Stimulated activated CD8-positive, alpha-beta memory T cell treated with anti-CD3 and anti-CD28 coated beads, Interleukin-4, amount 100 ng/mL, for 48 hours (primary cell): ENCODE measurements at regions not wholly inside any gene's neighbourhood (a gene's known extent, or its start where the extent isn't known, plus 50 kb on each side); places are given as distances from the start of the nearest gene placed in this dataset.

Source experiments
- DNase-seq: peaks from one replicate; pipeline ENCODE4 v3.0.0-alpha.2; 2020

DNA sequence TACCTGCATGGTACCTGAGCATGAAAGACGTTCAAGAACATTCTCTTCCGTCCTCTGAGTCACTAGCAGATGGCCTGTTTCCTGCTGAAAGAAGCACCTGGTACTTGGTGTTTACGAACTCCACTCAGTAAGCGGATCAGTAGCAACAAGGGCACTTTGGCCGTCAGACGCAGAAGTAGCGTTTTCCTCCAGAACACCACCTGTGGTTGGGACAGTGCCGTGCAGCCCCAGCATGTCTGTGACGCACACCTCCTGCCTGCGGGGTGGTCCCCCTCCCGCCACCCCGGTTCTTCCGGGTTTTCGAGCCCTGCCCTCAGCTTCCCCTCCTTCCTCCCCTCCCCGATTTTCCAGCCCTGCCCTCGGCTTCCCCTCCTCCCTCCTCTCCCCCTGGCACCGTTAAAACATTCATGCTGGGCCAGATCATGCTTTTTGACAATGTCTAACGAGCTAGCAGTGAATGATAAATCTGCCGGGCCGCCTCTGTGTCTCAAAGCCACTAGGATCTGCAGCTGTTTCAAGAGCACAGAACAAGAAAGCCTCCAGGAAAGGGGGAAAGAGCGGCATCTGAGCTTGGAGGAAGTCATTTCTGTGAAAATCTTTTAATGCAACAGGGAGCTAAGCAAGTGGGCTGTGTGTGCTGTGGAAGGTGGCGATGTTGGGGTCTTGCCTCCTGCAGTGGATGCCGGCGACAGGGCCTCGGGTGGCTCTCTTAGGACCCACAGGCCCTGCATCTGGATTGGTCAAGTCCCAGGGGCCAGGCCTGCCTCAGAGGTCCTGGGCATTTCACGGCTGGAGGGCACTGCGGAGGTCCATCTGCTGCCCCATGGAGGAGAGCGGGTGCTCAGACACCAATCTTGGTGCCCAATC, 207.9 kb downstream of the ERMARD start:
- peak; percentile 50 for DNase-seq

DNA sequence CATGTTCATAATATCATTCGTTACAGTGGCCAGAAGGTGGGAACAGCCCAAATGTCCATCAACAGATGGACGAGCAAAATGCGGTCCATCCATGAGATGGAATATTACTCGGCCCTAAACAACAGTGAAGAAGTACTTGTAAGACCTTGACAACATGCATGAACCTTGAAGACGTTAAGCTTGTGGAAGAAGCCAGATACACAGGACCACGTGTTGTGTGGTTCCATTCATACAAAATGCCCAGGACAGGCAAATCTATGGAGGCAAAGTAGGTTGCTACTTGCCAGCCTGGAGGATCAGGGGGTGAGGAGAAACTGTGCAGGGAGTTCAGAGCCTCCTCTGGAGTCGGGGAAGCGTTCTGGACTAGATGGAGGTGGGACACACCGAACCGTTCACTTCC, 207.1 kb downstream of the ERMARD start:
- DNase-seq, result peak; percentile 8

DNA sequence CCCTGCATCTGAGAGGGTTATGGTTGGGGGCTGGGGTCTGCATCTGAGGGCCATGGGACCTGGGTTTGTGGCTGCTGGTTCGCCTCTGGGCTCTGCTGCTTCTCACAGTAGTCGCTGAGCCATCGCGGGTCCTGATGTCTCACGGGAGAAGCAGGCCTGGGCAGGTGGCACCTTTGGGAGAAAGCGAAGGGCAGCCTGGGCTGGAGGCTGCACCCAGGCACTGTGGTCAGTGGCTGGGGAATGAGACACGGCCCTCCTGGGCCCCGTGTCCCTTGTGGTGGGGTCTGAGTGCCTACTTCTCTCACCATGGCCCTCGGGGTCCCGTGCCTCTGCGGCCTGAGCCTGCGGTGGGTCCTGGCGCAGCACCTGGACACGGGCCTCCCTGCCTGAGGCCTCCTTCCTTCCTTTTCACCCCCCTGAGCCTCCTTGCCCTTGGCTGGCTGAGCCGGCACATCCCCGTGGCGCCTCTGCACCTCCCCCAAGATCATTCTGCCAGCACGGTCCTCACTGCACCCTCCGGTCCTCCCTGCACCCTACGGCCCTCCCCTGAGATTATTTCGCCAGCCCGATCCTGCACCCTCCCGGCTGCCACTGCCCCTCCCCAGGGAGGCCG, 206.0 kb downstream of the ERMARD start:
- DNase-seq, result peak; percentile 12

DNA sequence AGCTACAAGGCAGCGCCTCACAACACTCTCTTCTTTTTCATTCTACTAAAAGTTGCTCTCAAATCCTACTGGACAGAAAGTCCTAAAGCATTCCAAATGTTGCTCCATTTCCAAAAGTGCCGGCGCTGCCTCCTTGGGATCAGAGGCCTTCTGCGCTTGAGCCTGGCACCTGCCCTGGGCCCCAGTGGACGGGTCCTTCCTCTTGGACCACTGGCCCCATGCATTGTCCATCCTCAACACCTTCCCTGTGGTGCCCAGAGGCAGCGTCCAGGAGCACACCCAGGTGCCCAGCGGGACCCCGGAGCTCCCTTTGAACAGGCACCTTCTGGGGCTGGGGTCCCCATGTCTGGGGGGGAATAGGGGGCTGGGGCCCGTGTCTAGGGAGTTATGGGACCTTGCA, 205.2 kb downstream of the ERMARD start:
- peak; percentile 12 for DNase-seq

DNA sequence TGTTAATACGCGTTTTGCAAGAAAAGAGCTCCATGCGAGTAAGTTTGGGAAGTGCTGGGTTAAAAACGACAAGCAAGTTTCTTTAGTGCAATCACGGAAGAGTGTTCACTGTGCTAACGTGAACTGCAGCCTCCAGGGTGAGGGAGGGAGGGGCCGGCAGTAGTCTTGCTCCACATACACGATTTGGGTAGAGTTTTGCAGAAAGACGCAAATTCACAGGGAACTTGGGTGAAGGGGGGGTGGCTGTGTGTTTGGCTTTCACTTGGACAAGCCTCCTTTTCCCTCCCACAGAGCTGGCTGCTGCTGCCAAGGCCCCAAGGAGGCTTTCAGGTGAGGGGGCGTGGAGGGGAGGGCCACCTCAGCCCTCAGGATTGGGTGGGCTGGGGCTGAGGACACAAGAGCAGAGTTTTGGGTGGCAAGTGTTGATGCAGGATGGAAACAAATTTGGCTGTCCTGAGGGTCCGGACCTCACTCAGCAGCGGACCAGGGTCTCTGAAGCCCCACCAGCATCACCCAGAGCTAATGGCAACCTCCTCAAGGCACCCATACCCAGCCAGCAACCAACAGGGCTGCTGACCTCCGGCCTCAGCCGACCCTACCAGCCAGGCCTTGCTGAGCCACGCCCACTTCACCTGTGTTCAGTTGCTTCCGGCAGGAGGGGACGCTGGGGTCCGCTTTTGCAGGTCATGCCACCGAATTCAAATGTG, 204.5 kb downstream of the ERMARD start:
- DNase-seq, result peak; percentile 10

DNA sequence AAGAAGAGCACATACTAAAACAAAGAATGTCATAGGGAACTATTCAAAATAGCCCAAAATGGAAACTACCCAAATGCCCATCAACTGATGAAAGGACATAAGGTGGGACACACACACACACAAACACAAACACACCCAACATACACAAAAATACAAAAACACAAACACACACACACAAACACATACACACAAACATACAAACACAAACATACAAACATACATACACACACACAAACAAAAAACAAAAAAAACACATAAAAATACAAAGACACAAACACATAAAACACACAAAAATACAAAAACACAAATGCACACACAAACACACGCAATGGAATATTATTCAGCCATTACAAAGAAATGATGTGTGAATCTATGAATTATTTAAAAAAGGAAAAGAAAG, 203.6 kb downstream of the ERMARD start:
- no peak for DNase-seq

DNA sequence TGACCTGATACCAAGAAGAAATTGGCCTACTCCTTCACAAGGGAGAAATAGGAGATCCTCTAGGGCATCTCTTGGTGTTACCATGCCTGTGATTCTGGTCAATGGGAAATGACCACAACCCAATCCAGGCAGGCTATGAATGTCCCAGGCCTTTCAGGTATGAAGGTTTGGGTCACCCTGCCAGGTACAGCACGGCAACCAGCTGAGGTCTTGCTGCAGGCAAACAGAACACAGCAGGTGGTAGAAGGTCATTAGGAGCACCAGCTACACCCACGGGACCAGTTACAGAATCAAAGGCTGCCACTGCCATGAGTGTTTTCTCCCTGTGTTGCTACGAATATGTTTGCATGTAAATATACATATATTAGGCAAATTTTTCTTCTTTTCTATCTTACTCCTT, 202.3 kb downstream of the ERMARD start:
- no peak for DNase-seq

DNA sequence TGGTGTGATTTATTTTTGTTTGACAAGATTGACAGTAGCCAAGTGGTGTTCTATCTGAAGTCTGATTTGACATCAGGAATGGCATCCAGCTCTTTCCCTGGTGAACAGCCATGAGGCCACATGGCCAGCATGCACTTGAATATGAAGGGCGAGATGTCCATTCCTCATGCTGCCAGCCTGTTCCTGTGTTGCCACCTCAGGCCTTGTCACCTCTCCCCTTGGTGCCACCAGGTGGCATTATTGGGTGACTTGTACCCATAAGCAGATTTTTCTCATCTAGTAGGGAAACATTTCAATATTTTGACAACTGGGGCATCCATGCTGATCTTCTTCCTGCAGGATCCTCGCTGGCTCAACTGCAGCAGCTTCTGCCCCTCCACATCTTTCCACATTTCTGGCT, 199.1 kb downstream of the ERMARD start:
- DNase-seq, result peak; percentile 48

DNA sequence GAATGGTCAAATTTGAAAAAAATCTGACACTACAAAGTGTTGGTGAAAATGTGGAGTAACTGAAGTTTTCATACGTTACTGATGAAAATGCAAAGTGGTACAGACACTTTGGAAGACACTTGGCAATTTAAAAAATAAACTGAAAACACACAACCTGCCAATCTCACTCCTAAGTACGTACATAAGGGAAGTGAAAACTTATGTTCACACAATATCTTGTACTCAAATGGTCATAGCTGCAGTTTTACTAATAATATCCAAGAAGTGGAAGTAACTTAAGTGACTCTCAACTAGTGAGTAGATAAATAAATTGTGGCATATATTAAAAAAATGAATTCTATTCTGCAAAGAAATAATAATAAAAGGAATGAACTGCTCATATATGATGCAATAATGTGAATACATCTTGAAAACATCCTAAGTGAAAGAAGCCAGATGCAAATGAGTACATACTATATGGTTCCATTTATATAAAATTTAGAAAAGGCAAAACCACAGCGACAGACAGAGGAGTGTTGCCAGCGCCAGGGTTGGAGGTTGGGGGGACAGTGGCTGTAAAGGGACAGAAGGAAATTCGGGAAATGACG, 198.2 kb downstream of the ERMARD start:
- no peak for DNase-seq

DNA sequence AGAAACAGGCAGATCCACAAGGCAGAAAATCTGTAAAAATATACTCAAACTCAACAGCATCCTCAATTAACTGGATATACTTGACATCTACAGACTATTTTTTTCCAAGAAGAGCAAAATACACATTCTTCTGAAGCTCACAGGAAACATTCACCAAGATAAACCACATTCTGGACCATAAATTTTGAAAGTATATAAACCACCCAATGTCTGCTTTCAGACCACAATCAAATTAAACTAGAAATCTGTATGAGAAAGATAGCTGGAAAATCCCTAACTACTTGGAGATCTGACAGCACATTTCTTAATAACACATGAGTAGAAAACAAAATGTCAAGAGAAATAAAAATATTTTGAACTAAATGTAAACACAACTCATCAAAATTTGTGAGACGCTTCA, 195.5 kb downstream of the ERMARD start:
- DNase-seq, result no peak

DNA sequence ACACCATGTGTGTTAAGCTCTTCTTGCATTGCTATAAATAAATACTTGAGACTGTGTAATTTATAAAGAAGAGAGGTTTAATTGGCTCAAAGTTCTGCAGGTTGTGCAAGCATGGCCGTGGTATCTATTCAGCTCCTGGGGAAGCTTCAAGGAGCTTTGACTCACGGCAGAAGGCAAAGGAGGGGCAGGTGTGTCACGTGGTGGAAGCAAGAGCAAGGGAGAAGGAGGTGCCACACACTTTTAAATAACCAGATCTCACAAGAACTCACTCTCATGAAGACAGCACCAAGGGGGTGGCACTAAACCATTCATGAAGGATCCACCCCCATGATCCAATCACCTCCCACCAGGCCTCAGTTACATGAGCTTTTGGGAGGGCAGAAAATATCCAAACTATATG, 193.7 kb downstream of the ERMARD start:
- no peak for DNase-seq

DNA sequence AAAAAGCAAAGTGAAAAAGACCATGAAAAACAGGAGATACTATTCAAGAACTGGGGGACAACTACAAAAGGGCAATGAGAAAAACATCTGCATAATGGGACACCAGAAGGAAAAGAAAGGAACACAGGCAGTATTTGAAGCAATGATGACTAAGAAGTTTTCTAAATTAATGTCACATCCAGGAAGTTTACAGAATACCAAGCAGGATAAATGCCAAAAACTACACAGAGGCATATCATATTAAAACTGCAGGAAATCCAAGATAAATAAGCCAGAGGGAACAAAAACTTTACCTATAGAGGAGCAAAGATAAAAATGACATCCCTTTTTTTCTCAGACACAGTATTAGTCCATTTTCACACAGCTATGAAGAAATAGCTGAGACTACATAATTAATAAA, 193.0 kb downstream of the ERMARD start:
- no peak for DNase-seq

DNA sequence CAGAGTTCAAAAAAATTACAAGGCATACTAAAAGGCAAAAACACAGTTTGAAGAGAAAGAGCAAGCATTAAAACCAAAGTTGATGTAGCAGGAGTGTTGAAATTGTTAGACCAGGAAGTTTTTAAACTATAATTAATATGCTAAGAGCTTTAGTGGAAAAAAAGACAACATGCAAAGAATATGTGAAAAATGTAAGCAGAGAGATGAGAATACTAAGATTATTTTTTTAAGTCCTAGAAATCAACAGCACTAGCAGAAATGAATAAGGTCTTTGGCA, 192.6 kb downstream of the ERMARD start:
- no peak for DNase-seq

DNA sequence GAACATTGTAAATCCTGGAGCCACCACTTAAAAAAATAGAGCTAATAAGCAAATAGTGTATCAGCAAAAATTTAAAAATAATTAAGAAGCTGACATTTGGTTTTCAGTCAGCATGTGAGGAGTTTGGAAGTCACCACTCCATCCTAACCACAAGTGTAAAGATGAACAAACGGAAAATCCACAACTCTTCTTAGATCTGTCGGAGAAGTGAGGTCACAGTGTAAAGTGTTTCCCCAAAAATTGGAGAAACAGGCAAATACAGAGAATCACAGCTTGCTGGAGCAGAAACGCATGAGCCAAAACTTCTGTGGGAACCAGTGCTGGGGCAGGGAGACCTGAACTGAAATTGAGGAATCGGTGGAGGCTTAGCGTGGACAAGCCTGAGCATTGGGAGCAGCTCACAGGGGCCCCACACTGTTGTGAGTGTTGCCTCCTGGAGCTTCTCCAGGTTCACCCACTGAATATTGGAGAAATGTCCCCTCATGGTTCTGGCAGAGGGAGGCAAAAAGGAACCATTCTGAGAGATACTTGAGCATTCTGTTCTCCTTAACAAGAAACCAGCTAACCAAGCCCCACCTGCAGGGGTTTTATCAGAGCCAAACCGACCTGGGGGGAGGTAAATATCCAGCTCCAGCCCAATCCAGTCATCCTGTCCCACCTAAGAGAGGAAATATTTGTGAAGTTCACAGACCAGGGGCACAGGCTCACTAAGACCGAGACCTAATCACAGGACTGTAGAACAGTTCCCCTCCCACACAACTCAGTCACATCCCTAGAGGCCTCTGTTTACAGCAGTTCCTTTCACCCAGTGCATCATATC, 192.0 kb downstream of the ERMARD start:
- no peak for DNase-seq

DNA sequence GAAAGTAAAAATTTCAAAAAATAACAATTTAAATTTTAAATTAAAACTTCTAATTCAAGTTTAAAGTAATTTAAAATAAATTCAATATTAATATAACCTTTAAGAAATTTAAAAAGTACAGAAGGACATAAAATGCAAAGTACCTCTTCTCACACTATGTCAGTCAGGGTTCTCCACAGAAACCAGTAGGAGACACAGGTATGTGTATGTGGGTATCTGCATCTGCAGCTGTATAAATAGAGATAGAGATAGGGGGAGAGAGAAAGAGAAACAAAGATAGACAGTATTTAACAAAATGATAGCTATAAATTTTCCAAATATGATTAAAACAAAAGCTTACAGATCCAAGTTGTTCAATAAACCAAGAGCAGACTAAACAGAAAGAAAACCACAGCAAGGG, 190.8 kb downstream of the ERMARD start:
- no peak for DNase-seq

DNA sequence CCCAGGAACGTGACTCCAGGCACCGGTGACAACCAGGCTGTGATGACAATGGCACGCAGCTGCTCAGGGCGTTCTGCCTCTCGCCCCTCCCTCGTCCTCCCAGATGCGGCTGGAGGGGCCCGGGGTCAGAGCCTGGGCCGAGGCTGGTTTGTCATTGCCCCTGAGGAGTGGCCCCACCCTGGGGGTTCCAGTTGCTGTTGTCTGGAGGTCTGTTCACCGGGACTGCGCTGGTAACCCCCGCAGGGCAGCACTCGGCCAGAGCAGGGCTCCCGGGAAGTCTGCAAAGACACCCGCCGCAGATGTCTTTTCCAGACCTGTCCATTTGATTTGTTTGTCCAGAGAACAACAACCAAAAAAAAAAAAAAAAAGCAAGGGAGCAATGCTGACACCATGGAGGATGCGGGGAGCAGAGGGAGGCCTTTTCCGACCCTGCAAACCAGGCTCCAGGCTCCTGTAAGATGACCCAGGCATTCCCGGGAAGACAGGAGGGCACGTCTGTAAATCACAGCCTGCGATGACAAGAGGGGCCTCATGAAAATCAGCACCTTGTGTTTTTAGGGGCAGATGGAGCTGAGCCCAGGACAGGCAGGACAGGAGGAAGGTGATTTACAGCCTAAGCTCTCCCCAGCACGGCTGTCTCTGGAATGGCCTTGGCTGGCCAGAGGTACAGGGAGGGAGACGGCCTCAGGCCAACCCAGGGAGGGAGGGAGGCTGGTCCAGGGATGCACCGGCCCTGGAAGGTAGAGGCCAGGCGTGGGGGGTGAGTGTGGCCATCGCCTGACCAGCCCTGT, 189.3 kb downstream of the ERMARD start:
- peak; percentile 18 for DNase-seq

DNA sequence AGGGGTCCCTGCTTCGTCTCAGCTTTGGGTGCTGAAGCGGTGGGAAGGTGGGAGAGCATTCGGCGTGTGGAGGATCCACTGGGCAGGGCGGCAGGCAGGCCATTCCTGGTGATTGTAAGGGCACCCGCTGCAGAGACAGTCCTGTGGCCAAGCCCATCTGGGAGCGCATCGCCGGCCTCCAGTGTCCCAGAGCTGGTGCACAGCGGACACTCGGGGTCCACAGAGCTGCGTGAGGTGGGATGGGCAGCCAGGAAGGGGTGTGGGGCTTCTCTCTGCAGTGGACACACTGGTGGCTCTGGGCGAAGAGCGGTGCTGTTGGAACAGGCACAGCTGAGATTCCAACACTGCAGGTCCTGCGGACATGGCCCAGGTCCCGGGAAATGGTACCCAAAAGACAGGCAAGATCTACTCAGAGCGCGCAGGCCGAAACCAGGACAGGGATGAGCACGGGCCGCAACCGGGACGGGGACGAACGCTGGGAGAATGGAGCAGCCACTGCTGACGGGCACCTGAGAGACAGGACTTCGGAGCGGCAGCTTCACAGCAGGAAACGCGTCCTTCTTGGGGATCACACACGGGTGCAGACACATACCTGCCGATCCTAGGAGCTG, 188.2 kb downstream of the ERMARD start:
- DNase-seq, result no peak

DNA sequence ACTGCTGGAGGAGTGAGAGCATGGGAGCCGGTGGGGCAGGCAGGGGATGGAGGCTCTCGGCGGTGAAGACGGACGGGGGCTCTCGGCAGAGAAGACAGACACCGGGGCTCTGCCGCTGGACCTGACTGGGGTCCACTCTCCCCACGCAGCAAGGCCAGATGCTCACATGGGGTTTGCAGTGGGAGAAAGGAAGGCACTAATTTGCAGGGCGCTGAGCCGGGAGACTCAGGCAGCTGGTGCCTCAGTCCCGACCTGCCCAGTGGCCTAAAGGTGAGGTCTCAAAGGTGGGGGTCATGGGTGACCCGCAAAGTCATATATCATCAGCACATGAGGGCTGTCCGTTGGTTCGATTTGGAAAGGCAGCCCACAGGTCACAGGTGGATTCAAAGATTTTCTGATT, 187.3 kb downstream of the ERMARD start:
- DNase-seq, result no peak

DNA sequence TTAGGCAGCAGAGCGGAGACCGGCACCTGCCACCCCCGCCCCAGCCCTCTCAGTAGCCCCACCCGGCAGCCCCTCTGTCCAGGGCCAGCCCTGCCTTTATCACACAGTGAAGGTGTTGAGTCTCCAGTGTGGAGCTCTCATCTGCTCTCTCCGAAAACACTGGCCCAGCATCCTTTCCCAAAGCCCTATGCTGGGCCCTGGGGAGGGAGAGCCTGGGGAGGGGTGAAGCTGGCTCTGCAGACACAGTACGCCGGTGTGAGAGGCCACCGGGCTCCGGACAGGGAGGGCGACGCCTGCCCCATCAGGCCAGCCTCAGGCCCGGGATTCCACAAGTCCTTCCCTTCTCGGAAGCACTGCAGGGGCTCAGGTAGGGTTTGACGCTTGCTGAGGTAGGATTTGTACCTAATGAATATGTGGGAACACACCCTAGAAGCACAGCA, 186.9 kb downstream of the ERMARD start:
- DNase-seq, result no peak

DNA sequence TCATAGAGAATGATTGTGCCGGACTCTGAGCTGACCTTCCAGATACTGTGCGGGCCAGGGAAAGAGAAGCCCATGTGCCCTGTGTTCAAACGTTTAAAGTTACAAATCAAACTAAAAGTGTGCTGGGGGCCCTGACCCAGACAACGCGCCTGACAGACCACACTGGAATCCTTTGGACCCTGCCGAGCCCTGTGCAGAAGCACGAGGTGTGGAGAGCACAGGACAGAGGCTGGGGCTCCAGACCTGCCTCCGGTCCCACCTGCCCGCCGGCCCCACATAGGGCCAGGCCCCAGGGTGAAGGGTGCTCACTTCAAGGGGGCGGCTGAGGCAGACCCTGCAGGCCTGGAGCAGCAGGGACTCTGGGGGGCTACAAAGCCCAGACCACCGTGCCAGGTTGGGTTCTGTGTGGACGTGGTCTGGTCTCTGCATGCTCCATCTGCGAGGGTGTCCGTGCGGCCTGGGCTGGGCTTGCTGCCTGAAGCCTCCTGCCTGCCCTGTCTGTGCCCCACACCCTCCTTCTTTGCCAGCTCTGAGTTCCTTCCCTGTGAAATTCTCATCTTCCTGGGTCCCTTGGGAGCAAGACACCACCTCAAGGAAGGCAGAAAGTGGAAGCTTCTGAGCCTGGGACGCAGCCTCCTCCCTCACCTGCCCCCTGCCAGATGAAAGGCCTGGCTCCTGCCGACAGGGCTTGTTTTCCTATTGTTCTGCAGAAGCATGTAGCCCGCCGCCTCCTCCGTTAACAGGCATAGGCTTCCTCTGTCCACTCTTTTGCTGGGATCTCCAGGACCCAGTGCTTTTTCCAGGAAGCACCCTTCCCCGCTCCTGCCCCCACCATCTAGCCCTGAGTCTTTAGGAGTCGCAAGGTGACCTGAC, 186.2 kb downstream of the ERMARD start:
- no peak for DNase-seq
